ENCODE measurements at regions not wholly inside any gene's neighbourhood (a gene's known extent, or its start where the extent isn't known, plus 50 kb on each side); places are given as distances from the start of the nearest gene placed in this dataset.

DNA sequence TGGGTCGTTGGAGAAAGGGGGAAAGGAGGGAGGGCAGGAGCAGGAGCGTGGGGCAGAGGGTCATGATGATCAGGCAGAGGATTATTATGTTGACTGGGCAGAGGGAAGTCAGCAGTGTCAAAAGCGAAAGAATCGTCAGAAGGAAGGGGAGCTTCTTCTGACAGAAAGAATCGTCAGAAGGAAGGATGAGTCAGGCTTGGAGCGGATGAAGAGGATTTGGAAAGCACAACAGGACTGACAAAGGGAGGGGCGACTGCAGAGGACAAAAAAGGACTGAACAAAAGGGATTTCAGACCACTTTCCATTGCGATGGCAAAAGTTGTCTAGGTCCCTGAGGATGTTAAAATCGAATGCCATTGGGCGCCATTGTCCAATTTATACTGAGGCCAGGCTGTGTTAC is 1053.5 kb downstream of the SI start:
- Histone ChIP-seq H3K4me1 (ENCODE audit: insufficient read depth, low read length, poor library complexity, severe bottlenecking) (no peaks in the 10 kb centered on the region), H3K4me3 (ENCODE audit: low read depth, low read length, poor library complexity, severe bottlenecking) (no peak overlapping the region), H3K27me3 (replicated peaks; ENCODE audit: insufficient read depth, low read depth, low read length, poor library complexity) (no peaks in the 10 kb centered on the region), H3K9me3 (ENCODE audit: low read depth, low read length, poor library complexity, severe bottlenecking) (no peaks in the 10 kb centered on the region), H3K27ac (ENCODE audit: low read depth, low read length, poor library complexity, severe bottlenecking) (no peak overlapping the region), H3K36me3 (ENCODE audit: insufficient read depth, low read length, poor library complexity, severe bottlenecking) (no peaks in the 10 kb centered on the region)
- TF ChIP-seq, protein P1, sequence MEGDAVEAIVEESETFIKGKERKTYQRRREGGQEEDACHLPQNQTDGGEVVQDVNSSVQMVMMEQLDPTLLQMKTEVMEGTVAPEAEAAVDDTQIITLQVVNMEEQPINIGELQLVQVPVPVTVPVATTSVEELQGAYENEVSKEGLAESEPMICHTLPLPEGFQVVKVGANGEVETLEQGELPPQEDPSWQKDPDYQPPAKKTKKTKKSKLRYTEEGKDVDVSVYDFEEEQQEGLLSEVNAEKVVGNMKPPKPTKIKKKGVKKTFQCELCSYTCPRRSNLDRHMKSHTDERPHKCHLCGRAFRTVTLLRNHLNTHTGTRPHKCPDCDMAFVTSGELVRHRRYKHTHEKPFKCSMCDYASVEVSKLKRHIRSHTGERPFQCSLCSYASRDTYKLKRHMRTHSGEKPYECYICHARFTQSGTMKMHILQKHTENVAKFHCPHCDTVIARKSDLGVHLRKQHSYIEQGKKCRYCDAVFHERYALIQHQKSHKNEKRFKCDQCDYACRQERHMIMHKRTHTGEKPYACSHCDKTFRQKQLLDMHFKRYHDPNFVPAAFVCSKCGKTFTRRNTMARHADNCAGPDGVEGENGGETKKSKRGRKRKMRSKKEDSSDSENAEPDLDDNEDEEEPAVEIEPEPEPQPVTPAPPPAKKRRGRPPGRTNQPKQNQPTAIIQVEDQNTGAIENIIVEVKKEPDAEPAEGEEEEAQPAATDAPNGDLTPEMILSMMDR (conservative IDR thresholded peaks at IDR 0.05; ENCODE audit: low read depth, low read length) = no peak
- TF ChIP-seq EZH2 (IDR thresholded peaks at IDR 0.05; ENCODE audit: borderline replicate concordance, low read depth, low read length, poor library complexity, severe bottlenecking) = no peak
- BruUV-seq (replicated peaks) = no TSS peak
- CTCF ChIA-PET = no interaction called here
- POLR2A ChIA-PET (ENCODE audit: low non-redundant PET) = no interaction called here
- DNase-seq (ENCODE audit: low spot score) = no peak
- intact Hi-C loops (cut with micrococcal nuclease; ENCODE audit: unreplicated experiment) = no loop called here

DNA sequence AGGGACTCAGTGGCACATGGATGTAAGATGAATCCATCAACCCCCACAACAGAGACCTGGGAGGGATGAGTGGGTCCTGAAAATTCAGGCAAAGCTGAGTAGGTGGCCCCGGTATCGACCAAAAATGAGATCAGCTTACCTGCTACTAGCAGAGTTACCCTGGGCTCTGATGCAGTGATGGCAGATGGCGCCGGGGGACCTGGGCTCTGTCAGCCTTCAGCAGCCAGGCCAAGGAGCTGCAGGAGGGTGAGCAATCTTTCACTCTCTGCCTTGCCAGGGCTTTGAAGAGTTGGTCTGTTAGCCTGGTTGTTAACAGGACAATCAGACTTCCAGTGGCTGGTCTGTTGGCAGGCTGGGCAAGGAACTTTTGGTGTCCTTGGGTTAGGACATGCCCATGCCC is 1054.8 kb downstream of the SI start:
- no peak for DNase-seq (ENCODE audit: low spot score)
- Histone ChIP-seq H3K4me1 (ENCODE audit: insufficient read depth, low read length, poor library complexity, severe bottlenecking) (no peaks in the 10 kb centered on the region), H3K27ac (ENCODE audit: low read depth, low read length, poor library complexity, severe bottlenecking) (no peak overlapping the region), H3K27me3 (replicated peaks; ENCODE audit: insufficient read depth, low read depth, low read length, poor library complexity) (no peaks in the 10 kb centered on the region), H3K36me3 (ENCODE audit: insufficient read depth, low read length, poor library complexity, severe bottlenecking) (no peaks in the 10 kb centered on the region), H3K9me3 (ENCODE audit: low read depth, low read length, poor library complexity, severe bottlenecking) (no peaks in the 10 kb centered on the region), H3K4me3 (ENCODE audit: low read depth, low read length, poor library complexity, severe bottlenecking) (no peak overlapping the region)
- intact Hi-C loops (cut with micrococcal nuclease; ENCODE audit: unreplicated experiment) = no loop called here
- ChIA-PET CTCF (no interaction called here), POLR2A (ENCODE audit: low non-redundant PET) (no interaction called here)
- TF ChIP-seq, protein P1 (conservative IDR thresholded peaks at IDR 0.05; ENCODE audit: low read depth, low read length) = no peak
- TF ChIP-seq EZH2 (IDR thresholded peaks at IDR 0.05; ENCODE audit: borderline replicate concordance, low read depth, low read length, poor library complexity, severe bottlenecking) = no peak
- no TSS peak for BruUV-seq (replicated peaks)

DNA sequence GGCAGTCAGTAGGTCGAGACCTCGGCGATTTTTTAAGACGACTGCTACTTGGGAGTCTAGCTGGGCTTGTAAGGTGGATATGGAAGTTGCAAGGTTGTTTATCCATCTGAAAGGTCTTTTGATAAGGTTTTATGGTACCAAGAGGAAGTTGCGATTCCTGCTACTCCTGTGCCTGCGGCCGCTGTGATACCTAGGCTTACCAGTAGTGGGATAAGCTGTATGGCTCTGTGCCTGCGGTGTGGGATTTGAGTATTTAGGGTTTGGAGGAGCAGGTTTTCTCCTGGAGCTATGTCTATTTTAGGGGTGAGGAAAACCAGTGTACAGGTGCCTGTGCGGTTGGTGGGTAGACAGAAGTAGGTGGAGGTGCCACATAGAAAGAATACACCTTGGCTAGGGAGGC is 1059.8 kb downstream of the SI start:
- DNase-seq (ENCODE audit: low spot score) = no peak
- intact Hi-C loops (cut with micrococcal nuclease; ENCODE audit: unreplicated experiment) = no loop called here
- no peaks in the 10 kb centered on the region for H3K36me3 ChIP-seq (ENCODE audit: insufficient read depth, low read length, poor library complexity, severe bottlenecking)
- TF ChIP-seq EZH2 (IDR thresholded peaks at IDR 0.05; ENCODE audit: borderline replicate concordance, low read depth, low read length, poor library complexity, severe bottlenecking) = no peak
- TF ChIP-seq, protein P1 (conservative IDR thresholded peaks at IDR 0.05; ENCODE audit: low read depth, low read length) = no peak
- no peaks in the 10 kb centered on the region for H3K4me1 ChIP-seq (ENCODE audit: insufficient read depth, low read length, poor library complexity, severe bottlenecking)
- no peaks in the 10 kb centered on the region for H3K27me3 ChIP-seq (replicated peaks; ENCODE audit: insufficient read depth, low read depth, low read length, poor library complexity)
- H3K4me3 ChIP-seq (ENCODE audit: low read depth, low read length, poor library complexity, severe bottlenecking) = no peak overlapping the region
- POLR2A ChIA-PET (ENCODE audit: low non-redundant PET) = no interaction called here
- BruUV-seq (replicated peaks) = no TSS peak
- no peaks in the 10 kb centered on the region for H3K9me3 ChIP-seq (ENCODE audit: low read depth, low read length, poor library complexity, severe bottlenecking)
- CTCF ChIA-PET = no interaction called here
- no peak overlapping the region for H3K27ac ChIP-seq (ENCODE audit: low read depth, low read length, poor library complexity, severe bottlenecking)

Measured in A673 (cell line).